ENCODE measurements at regions not wholly inside any gene's neighbourhood (a gene's known extent, or its start where the extent isn't known, plus 50 kb on each side); places are given as distances from the start of the nearest gene placed in this dataset.

DNA sequence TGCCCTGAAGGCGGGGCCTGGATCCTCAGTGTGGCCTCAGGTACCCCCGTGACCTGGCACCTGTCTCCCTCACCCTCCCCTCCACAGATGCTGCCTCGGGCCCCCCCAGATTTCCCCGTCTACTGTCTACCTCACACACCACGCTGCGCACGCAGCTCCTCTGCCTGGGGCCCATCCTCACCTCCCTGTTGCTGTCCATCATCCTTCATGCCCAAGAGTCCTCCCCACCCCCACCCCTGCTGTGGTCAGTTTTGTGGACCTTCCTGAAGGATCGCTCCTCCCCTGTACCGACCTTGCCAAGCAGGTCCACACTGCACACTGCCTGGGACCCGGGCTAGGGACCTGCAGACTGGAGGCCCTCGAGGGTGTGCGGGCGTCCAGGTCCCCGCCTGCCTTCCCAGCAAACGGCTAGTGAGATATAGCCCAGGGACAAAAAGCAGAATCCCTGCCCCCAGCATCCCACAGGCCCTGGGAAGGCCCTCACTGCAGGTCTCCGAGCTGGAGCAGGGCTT lies 197.4 kb upstream of the DIO3 start:
- no peak for DNase-seq

DNA sequence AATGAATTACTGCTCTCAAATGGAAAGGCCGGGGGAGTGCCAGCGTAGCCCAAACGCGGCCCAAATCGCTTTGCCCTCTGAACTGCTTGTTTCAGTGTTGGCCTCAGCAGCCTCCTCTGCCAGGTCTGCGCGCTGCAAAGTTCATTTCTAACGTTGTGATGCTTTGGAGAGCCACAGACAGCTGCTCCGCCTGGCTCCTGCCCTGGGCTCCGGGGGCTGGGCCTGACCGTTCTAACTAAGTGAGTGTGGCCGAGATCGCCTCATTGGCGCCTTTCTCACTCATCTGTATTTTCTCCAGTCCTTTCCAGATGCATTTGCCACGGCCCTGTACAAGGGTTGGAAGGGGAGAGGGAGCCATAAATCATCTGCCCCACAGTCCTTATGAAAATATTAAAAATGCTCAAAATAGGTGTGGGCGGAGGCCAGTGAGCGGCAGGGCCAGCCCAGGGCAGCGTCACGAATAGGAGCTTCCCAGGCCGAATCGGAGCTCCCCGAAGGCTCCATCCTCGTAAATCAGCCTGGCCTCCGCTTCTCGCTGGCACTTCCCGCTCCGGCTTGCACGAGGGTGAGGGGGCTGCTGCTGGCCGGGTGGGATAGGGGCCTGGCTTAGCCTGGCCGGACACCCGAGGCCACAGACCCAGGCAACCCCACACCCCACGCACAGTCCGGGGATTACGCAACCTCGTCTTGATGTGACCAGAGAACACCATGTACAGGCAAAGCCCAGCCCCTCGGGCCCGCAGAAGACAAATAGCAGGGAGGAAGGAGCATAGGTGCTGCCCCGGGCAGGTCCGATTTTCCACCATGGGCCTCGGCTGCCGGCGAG lies 196.6 kb upstream of the DIO3 start:
- DNase-seq, result no peak

DNA sequence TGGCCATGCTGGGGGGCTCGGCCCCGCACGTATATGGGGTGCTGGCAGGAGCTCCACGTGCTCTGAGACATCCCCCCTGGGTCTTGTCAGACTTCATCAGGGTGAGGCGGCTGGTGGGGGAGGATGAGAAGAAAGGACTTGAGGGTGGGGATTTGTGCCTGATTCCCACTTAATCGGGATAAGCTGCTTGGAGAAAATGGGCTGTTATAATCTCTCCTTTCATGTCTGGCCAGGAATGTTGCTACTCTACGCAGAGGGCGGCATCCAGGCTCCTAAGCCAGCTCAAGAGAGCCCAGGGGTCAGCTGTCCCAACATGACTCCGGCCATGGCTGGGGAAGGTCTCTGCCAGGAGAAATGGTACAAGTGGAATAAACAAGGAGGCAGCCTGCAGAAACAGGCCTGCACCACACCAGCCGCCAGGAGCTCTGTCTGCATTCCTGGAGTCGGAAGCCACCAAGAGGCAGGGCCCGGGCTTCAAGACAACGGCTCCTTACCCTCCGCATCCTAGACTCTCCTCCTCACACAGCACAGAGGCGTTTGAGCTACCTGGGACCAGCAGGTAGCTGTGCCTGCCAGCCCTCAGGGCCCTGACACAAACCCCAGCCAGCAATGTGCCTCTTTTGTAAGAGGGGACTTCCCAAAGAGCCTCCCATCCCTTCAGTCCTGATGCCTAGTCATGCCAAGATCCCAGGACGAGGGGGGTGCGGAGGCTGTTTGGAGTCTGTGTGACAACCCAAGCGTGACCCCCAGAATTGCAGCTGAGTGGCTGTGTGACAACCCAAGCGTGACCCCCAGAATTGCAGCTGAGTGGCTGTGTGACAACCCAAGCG lies 195.8 kb upstream of the DIO3 start:
- DNase-seq, result peak; percentile 25

DNA sequence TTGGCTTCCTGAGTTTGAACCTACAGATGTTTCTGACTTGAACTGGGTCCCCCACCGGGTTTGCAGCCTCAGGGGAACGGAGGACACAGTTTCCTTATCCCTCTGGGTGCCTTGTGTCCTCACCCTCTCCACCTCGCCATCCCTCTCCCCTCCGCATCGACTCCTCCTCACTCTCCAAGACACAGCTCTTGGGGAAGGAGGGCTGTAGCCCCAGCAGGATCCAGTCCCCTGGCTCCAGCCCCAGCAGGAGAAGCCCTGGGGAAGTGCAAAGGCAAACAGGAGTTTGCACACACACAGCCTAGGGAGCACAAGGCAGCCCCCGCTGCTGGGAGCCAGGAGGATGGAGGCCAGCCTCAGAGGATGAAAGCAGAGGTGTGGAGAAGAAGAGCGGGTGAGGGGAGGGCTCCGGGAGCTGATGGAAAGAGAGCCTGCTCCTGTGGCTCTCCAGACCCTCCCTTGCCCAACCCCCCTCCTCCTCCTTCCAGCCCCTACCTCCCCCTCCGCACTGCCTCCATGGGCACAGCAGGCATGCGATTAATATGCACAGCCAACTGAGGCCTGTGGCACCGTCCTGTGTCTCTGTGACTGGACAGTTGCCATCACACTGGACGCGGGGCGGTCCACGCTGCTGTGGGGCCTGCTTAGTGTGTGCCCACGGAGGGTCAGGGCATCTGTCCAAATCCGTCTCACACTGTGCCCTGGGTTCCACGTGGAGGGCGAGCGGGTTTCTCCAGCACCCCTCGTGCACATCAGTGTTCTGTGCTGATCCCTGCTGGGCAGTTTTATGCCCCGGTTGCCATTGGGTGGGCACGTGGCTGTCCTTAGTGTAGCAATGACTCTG lies 193.7 kb upstream of the DIO3 start:
- DNase-seq, result no peak

DNA sequence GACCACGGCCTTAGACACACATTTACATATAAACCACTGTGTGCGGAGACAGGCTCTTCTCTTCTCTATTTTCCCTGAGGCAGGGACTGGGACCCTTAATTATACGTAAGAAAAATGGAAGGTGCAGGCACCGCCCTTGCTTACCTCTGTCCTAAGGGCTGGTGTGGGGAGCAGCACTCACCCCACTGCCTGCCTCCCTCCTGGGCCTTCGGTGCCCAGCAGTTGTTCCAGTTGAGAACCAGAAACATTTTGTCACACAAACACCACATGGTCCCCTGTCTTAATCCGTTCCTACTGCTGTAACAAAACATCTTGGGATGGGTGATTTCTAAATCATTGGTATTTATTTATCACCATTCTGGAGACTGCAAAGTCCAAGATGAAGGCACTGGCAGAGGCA lies 192.7 kb upstream of the DIO3 start:
- no peak for DNase-seq

DNA sequence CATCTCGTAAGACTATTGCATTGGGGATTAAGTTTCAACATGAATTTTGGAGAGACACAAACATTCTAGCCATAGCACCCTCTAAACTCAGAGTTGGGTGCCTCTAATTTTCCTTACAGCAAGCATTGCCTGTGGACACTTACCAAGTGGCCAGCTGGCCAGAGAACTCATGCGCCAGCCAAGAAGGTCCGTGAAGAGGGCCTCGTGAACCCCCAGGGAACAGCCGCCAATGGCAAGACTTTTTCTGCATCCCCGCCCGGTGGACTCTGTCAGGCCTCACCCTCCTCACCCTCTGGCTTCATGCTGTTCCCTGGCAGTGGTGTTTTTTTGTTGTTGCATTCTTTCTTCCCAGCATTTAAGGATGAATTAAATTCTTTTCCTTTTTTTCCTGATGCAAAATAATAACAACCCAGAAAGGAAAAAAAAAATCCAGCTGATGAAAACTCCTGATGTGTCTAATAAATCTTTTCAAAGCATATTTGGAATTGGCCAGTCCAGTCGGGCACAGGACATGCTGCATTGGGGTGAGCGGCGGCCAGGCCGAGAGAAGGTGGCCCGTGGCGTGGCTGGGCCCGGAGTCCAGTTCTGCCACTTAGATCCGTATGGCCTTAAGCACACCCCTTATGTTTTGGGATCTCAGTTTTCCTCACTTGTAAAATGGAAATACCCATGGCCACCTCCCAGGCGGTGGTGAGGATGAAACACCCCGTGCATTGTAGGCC lies 191.9 kb upstream of the DIO3 start:
- DNase-seq, result no peak

DNA sequence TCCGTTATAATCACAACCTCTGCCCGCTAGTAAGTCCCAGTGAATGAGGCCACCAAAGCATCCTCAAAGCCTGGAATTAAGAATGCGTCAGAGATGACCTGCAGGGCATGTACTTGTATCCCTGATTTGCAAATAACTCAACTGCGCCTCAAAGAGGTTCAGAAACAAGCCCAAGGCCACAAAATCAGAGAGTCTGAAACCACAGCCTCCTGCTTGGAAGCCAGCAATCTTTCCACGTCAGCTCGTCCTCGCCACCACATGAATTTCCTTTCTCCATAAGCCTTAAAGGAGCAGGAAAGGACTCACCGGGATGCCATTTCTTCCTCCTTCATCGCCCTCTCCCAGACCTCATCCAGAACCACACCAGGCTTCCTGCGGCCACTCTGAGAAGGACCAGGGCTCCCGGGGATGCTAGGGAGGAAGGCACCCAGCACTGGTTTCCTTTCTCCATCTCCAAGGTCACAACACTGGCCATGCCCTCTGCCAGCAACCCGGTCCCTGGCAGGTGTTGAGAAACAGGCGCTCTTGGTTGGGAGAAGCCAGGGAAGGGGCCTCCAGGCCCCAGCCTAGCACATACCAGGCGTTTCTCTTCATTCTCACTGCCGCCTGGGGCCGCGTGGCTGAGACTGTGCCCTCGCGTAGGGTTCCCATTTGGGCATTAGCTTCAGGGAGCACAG lies 191.2 kb upstream of the DIO3 start:
- no peak for DNase-seq

DNA sequence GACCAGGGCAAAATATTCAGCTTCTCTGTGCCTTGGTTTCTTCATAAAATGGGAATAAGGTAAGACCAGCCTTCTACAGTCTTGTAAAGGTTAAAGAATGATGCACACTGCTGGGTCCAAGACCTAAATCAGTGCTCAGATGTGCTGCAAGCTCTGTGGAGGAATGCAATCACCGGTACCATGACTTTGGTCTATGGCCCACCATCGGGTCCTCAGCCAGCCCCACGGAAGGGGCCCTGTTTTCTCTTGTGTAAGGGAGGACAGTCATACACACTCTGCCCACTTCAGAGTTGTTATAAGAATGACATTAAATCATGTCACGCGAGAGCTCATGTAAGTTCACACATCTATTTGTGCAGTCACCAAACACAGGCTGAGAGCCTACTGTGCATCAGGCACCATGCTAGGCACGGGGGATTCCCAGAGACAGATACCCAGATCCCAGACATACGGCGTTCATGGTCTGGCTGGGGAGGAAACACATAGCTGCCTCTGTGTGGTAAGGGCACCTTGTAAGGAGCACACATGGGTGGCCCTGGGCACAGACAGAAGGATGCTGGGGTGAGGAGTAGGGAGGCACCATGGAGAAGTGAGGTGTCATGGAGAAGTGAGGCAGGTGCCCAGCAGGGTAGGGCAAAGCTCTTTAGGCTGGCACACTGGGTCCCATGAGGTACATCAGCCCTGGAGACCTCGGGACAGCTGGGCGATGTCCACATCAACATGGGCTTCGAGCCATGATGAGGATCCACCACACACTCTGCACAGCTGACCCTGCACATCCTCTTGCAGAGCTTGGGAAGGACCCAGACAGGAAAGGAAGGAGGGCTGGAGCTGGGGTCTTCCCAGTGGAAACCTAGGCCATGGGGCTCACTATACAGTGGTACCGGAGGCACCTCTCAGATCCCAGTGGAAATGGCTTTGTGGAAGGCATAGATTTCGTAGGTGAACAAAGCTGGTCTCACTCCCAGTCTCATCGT lies 190.4 kb upstream of the DIO3 start:
- DNase-seq, result no peak

DNA sequence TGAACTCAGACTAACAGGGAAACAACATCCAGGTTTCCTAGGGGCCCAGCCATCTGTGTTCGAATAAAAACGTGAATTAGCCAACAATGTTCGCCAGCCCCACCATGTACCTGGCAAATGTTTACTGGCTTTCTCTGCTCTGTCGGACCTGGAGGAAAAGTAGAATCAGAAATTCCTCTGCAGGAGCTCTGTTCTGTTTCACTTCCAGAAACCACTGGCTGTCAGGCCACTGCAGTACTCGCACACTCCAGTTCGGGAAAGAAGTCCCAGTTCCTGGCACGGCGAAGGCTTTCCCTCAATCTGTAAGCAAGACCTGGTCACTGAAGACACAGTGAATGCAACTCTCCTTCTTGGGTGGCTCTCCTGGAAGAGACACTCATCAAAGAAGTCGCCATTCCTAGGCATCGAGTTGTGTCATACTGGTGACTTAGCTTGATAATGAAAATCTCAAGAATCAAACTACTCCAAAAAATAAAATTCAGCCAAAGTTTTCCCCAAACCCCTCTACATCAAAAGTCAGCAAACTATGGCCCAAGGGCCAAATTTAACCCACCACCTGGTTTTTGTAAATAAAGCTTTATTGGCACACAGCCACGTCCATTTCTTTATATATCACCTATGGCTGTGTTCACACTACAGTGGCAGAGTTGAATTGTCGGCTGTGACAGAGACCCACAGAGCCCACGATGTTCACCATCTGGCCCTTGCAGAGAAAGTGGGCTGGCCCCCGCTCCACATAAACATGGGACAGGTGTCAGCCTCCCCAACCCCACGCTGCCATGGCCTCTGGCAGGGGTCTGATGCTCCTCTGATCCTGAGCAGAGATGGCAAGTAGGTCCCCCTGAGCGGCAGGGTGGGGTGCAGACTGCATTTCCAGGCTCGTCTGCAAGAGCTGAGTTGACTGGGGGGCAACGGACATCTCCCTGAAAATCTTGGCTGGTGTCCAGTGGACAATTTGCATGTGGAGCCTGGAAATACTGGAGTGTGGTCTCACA lies 189.2 kb upstream of the DIO3 start:
- DNase-seq, result no peak

DNA sequence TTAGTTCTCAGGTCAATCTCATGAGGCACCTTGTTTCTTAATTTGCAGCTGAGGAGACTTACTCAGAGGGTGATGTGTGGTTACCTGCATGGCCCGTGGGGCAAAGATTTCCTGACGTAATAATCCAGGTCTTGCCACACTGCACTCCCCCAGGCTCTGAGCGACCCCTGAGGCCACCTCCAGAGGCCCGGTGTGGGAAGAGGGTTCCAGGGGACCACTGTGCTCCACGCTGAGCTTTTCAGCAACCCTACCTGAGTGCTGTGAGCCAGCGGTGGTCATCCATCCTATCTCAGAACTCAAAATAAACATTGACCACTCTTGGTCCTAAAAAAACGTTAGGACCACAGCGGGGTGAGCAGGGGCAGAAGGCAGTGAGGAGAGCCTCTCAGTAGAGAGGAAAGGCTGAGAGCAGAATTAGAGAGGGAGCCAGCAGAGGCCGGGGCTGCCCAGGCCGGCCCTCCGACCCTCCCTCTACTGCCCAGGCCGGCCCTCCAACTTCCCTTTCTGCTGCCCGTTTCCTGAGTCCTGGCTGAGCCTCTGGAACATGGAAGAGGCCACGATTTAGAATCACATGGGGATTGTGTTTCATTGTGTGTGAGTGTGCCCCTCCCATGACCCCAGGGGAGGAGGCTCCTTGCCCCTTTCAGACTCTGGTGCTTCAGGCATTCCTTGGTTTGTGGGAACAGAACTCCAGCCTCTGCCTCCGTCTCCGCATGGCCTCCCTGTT lies 188.2 kb upstream of the DIO3 start:
- no peak for DNase-seq

DNA sequence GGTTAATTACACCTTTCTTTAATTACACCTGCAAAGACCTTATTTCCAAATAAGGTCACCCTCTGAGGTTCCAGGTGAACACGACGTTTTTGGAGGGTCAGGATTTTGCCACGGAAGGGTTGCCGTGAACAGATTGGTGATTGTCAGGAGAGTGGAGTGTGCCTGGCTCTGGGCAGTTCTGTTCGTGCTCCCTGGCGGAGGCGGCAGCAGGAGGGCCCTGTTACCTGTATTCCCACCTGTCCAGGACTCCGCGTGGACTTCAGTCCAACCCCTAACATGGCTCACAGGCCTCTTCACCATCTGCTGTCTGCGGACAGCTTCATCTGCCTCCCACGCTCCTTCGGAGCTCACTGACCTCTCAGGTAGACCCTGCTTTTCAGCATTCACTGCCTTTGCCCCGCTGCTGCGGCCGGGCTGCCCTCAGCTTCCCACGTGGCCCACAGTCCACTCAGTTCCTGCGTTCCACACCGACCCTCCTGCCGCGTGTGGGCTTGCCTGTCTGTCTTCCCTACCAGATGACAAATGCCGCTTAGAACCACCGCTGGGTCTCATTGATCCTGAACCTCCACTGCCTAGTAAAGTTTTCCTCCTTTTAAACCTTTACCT lies 187.5 kb upstream of the DIO3 start:
- no peak for DNase-seq

DNA sequence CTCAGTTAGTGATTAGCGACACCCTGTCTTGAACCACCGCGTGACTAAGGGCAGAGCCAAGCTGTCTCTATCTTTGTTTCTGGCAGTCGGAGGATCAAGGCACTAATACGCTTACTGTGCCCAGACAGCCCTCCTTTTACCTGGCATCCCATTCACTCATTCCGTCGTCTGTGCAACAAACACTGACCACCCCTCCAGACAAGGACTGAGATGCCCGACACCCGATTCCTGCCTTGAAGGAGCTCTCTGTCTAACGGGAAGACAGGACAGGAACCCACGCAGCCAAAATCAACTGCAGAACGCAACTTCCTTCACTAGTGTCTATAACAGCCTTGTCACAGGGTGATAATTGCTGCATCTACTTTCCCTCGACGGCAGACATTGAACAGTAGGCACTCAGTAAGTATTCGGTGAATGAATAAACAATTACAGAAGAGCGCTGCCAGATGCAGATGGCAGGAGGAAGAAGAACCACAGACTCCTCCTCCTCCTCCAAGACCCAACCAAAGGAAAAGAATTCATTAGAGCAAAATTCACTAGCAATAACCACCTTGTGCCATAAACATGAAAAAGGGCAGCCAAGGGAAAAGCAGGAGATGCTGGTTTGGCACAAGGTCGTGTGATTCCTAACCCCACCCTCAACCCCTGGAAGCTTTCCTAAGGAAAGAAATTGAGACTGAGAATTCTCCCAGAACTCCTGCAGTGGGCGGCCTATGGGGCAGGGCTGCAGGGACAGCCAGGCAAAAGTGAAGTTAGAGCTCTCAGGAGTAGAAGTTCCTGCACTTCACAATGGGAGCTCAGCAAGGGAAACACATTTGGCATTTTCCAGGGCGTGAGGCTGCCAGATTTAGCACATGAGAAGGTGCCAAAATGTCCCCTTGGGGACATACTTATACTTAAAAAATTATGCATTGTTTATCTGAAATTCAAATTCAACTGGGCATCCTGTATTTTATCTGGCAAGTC lies 186.6 kb upstream of the DIO3 start:
- no peak for DNase-seq

DNA sequence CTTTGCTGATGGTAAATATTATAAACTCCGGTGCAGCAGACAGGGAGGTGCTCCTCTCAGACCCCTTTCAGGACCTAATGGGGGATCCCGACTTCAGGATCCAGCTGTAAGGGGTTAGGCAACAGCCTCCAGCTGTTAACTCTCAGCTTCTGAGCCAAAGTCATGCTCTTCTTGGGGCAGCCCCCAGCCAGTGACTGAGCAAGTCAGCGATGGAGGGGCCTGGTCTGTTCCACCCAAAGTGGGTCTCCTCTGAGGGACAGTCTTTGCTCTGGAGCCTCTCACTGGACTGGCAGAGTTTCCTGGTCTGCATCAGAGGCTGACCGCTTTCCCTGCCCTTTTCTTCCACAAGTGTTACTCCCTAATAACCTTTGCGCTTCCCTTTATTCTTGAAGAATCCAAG lies 184.2 kb upstream of the DIO3 start:
- DNase-seq, result no peak

DNA sequence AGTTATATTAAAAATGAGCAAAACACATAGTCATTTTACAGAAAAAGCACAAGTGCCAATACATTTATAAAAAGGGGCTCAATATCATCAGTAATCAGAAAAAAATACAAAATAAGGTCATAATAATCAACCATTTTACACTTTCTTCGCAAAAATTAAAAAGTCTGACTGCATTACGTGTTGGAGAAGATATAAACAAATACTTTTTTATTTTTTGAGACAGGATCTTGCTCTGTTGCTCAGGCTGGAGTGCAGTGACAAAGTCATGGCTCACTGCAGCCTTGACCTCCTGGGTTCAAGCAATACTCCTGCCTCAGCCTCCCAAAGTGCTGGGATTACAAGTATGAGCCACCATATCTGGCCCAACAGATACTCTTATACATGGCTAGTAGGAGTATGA lies 181.5 kb upstream of the DIO3 start:
- no peak for DNase-seq

DNA sequence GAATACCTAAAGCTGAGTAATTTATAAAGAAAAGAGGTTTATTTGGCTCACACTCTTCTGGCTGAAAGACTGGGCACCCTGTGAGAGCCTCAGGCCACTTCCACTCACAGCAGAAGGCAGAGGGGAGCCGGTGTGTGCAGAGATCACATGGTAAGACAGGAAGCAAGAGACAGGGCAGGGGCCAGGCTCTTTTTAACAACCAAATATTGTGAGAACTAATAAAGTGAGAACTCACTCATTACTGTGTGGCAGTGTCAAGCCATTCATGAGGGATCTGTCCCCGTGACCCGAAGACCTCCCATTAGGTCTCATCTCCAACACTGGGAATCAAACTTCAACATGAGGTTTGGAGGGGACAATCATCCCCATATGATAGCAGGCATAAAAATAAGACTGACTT lies 180.8 kb upstream of the DIO3 start:
- no peak for DNase-seq

DNA sequence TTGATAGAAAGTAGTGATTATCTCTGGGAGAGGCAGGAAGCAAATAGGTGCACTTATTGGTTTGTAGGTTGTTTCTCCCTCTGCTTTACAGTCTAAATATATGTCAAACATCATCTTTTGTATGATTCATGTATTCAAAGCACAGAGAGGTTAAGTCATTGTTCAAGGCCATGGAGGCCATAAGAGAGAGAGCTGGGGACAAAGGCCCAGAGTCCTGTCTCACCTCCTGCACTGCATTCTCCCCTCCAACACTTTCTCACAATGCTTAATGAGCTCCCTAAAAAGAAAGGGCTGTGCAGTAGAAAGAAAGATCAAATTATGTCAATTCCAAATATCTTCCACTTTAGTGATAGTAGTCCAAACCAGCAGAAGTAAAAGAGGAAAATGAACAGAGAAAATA lies 180.4 kb upstream of the DIO3 start:
- no peak for DNase-seq

All from NCI-H524 treated with DMSO at 0.1 percent for 48 hours (cell line).